LNCaP clone FGC (cell line): ENCODE measurements at regions not wholly inside any gene's neighbourhood (a gene's known extent, or its start where the extent isn't known, plus 50 kb on each side); places are given as distances from the start of the nearest gene placed in this dataset.
A peak's percentile ranks its signal among the peaks of the same experiment; 100 is the strongest.

Experiments
- DNase-seq: peaks from one replicate; pipeline ENCODE4 v3.0.0-alpha.2; 2011; ENCODE audit warnings: low read depth
- H3K4me3 ChIP-seq: 2 replicates; pipeline ENCODE4 v1.5.1; 2011; ENCODE audit warnings: mild to moderate bottlenecking, low read depth, low read length, control low read depth
- CTCF ChIP-seq: IDR thresholded peaks from 2 replicates; pipeline ENCODE4 v1.5.1; 2012; ENCODE audit warnings: mild to moderate bottlenecking; ENCODE audit not compliant: control insufficient read depth, insufficient read depth; ENCODE audit errors: extremely low read depth

DNA sequence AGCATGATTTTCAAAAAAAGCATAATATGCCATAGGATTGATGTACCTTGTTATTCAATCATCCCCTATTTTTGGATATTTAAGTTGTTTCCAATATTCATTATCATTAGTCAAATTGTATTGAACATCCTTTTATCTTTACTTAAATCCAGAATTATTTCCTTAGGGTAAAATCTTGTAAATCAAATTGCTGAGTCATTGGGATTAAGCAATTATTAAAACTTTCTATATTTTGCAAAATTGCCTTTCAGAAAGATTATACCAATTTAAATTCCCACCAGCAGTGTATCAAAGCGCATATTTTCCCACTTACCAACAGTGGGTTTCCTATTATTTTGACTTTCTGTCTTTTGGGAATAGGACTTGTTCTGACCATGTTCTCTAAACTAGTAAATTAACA is 159.3 kb downstream of the SS18 start:
- no peak for DNase-seq
- TF ChIP-seq CTCF: no peak
- H3K4me3 ChIP-seq: no peak overlapping the region

GRCh38 chr18:25929787-25930186 is 160.6 kb downstream of the SS18 start:
- TF ChIP-seq CTCF: no peak
- no peak for DNase-seq
- H3K4me3 ChIP-seq: no peak overlapping the region

DNA sequence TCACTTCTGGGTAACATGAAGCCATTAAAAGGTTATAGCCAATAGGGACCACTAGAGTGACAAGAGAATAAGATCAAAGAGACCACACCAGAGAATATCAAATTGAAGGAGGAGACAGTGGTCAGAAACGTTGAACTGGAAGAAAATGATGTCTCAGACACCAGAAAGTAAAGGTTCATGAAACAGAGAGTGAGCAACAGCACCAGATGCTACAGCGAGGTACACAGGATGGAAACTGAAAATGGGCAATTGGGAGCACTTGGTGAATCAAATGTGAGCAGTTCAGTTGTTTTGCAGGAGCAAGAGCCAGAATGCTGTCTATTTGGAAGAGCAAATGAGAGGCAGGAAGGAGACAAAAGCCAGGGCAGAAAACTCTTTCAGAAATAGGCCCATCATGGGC is 162.6 kb downstream of the SS18 start:
- DNase-seq: no peak
- no peak for TF ChIP-seq CTCF
- no peak overlapping the region for H3K4me3 ChIP-seq

DNA sequence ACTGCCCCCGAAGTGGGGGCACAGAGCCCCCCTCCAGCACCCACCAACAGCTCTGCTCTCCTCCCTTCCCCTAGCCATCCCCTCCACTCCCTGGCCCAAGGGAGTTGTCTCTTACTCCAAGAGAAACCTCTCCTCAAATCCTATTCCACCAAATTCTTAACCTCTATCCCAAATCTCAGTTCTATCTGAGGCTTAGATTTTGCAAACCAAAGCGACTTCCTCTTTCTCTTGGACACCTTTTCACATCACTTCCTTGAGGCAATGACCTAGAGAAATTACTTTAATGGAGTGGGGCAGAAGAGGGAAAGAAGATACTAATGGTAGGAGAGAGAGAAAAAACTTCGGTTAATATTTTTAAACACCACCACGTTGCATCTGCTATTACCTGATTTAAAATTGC is 167.2 kb downstream of the SS18 start:
- TF ChIP-seq CTCF: no peak
- no peak overlapping the region for H3K4me3 ChIP-seq
- DNase-seq: no peak

- TF ChIP-seq CTCF: peak; percentile 71
- peak; percentile 26 for DNase-seq
Measured at GRCh38 chr18:25921677-25922421, 168.6 kb downstream of the SS18 start.

DNA sequence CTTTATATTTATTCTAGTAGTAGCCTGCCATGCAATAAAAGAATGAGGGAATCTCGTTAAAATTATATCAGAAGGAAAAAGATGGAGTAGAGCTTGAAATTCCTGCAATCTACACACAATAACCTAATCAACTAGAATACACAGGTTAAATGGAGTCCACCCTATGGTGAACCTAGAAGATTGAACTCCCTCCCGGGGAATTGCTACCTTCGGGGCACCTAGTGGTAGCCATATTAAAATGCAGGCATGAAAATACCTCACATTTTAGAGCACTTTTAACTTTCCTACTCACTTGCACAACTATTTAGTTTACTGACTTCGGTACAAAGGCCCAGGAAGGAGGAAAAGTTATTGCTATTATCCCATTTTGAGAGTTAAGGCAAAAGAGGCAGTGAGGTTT is 174.5 kb downstream of the SS18 start:
- DNase-seq: no peak

More at GRCh38 chr18:25921677-25922421, 168.6 kb downstream of the SS18 start:
- no peak overlapping the region for H3K4me3 ChIP-seq

More for the DNA sequence above, 174.5 kb downstream of the SS18 start:
- H3K4me3 ChIP-seq: no peak overlapping the region
- TF ChIP-seq CTCF: 0 out of 2 replicates have a peak, but pooled peaks have one; percentile 18
